ENCODE measurements at regions not wholly inside any gene's neighbourhood (a gene's known extent, or its start where the extent isn't known, plus 50 kb on each side); places are given as distances from the start of the nearest gene placed in this dataset.

DNA sequence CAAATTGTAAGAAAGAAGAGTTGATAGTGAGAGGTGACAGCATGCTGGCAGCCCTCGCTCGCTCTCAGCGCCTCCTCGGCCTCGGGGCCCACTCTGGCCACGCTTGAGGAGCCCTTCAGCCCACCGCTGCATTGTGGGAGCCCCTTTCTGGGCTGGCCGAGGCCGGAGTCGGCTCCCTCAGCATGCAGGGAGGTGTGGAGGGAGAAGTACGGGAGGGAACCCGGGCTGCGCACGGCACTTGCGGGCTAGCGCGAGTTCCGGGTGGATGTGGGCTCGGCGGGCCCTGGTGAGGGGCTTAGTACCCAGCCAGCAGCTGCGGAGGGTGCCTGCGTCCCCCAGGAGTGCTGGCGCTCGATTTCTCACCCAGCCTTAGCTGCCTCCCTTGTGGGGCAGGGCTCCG lies 539.7 kb upstream of the CCDC179 start:
- DNase-seq: peak; percentile 5
- Histone ChIP-seq H3K4me3 (no peak overlapping the region), H3K27me3 (ENCODE audit: low read depth) (no peaks in the 10 kb centered on the region), H3K36me3 (no peaks in the 10 kb centered on the region), H3K27ac (replicated peaks) (no peak overlapping the region), H3K4me1 (no peaks in the 10 kb centered on the region), H3K9me3 (replicated peaks) (peaks cover 9% of the 10 kb centered on the region)
- intact Hi-C loops (cut with micrococcal nuclease): no loop called here
- TF ChIP-seq CTCF (IDR thresholded peaks at IDR 0.05; ENCODE audit: borderline replicate concordance): no peak

DNA sequence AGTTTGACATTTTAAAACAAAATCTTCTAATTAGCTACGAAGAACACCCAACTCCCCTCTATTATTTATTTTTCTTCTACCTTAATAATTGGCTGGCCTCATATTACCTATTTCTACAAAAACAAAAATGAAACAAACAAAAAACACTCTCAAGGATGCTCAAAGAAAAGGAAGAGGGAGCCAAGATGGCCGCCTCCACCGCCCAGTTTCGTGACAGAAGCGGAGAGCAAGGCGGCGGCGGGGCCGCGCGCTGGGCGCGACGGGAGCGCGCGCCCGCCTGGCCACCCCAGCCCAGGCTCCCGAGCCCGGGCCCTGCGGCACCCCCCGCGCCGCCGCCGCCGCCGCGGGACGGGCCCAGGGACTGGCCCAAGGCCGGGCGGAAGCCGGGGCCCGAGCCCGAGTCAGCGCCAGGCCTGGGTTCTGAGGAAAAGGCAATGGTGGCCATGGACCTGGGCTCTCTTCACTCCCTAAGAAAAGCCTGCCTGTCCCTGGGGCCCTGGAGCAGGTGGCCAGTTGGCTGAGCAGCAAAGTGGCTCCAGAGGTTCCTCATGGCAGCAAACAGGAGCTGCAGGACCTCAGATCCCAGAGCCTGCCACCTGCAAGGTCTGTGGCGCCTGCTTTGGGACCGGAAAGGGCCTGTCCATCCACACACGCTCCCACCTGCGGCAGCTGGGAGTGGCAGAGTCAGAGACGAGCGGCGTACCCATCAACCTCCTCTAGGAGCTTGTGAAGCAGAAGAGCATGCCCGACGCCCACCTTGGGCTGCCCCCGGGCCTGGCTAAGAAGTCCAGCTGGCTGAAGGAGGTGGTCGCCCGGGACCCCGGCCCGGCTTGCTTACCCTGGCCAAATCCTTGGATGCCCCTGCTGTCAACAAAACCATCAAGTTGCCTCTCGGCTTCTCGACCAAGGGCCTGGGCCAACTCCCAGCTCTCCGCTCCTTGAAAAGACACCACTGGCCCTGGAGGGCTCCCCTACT lies 543.2 kb upstream of the CCDC179 start:
- Histone ChIP-seq H3K4me1 (no peaks in the 10 kb centered on the region), H3K27me3 (ENCODE audit: low read depth) (no peaks in the 10 kb centered on the region), H3K4me3 (no peak overlapping the region), H3K27ac (replicated peaks) (no peak overlapping the region), H3K9me3 (replicated peaks) (peaks cover 31% of the 10 kb centered on the region), H3K36me3 (no peaks in the 10 kb centered on the region)
- no peak for TF ChIP-seq CTCF (IDR thresholded peaks at IDR 0.05; ENCODE audit: borderline replicate concordance)
- DNase-seq: no peak
- intact Hi-C loops (cut with micrococcal nuclease): no loop called here

DNA sequence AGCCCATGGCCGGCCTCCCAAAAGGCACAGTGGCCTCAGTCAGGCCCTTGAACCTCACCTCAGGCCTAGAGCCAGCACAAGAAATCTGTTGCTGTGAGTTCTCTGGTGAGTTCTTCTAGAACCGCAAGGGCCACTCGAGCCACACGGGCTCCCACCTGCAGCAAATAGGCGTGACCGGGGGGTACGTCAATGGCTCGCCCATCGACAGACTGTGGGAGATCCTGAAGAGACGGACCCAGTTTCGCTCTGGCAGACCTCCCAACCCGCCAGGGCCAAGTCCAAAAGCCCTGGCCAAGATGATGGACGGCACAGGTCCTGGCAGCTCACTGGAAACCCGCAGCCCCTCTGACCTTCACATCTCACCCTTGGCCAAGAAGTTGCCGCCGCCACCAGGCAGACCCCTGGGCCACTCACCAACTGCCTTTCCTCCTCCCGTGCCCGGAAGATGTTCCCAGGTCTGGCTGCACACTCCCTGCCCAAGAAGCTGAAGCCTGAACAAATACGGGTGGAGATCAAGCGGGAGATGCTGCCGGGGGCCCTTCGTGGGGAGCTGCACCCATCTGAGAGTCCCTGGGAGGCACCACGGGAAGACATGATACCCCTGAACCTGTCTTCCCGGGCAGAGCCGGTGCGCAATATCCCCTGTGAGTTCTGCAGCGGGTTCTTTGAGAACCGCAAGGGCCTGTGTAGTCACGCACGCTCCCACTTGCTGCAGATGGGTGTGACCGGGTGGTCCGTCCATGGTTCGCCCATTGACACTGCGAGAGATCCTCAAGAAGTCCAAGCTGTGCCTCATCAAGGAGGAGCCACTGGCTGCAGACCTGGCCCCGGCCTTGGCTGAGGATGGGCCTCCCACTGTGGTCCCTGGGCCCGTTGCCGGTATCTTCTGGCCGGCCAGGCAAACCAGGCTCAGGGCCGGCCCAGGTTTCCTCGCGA lies 544.2 kb upstream of the CCDC179 start:
- TF ChIP-seq CTCF (IDR thresholded peaks at IDR 0.05; ENCODE audit: borderline replicate concordance): no peak
- no peak overlapping the region for H3K27ac ChIP-seq (replicated peaks)
- peak; percentile 10 for DNase-seq
- H3K27me3 ChIP-seq (ENCODE audit: low read depth): no peaks in the 10 kb centered on the region
- H3K9me3 ChIP-seq (replicated peaks): peaks cover 39% of the 10 kb centered on the region
- intact Hi-C loops (cut with micrococcal nuclease): no loop called here
- no peaks in the 10 kb centered on the region for H3K4me1 ChIP-seq
- no peak overlapping the region for H3K4me3 ChIP-seq
- H3K36me3 ChIP-seq: no peaks in the 10 kb centered on the region

DNA sequence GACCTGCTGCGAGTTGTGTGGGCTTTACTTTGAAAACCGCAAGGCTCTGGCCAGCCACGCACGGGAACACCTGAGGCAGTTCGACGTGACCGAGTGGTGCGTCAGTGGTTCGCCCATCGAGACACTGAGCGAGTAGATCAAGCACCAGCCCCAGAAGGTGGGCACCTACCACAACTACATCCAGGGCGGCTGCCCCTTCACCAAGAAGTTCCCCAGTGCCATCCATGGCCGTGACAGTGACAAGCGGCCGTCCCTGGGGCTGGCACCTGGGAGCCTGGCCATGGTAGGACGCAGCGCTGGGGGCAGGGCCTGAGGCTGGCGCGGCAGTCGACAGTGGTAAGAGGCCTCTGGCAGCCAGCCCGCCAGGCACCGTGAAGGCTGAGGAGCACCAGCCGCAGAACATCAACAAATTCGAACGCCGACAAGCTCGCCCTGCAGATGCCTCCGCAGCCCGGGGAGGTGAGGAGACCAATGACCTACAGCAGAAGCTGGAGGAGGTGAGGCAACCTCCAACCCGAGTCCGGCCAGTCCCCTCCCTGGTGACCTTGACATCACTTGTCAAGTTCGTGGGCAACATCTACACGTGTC lies 545.2 kb upstream of the CCDC179 start:
- TF ChIP-seq CTCF (IDR thresholded peaks at IDR 0.05; ENCODE audit: borderline replicate concordance): no peak
- Histone ChIP-seq H3K4me3 (no peak overlapping the region), H3K27ac (replicated peaks) (no peak overlapping the region), H3K9me3 (replicated peaks) (peaks cover 49% of the 10 kb centered on the region), H3K4me1 (no peaks in the 10 kb centered on the region), H3K36me3 (no peaks in the 10 kb centered on the region), H3K27me3 (ENCODE audit: low read depth) (no peaks in the 10 kb centered on the region)
- intact Hi-C loops (cut with micrococcal nuclease): no loop called here
- peak; percentile 7 for DNase-seq

DNA sequence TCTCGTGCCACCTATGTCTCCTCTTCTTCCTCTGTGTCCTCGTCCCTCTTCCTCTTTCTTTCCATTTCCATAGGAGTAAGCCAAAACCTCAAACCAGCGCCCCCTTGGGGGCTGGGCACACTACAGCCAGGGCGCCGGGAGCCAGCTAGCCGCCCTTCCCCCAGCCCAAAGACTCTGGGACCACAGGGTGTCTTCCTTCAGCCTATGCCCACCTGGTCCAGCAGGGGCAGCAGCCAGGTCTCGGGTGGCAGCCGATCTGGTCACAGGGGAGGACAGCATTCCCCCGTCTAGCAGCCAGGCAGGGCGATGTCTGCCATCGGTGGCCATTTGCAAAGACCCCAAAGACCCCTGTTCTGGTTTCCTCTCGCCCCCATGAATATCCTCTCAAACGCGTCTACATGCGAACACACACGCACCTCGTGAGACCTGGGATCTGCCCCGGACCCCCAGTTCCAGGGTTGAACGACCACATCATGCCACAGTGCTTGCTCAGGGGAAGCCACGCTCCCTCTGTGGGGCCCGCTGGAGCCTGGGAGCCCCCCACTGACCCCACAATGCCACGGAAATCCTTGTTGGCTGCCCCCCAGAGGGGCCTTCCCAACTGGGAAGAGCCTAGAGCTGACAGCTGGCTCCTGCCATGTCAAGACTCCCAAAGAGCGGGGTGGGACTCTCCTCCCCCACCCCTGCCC lies 546.0 kb upstream of the CCDC179 start:
- intact Hi-C loops (cut with micrococcal nuclease): no loop called here
- no peaks in the 10 kb centered on the region for H3K36me3 ChIP-seq
- H3K27me3 ChIP-seq (ENCODE audit: low read depth): no peaks in the 10 kb centered on the region
- peaks cover 57% of the 10 kb centered on the region for H3K9me3 ChIP-seq (replicated peaks)
- DNase-seq: peak; percentile 8
- H3K27ac ChIP-seq (replicated peaks): no peak overlapping the region
- no peaks in the 10 kb centered on the region for H3K4me1 ChIP-seq
- H3K4me3 ChIP-seq: no peak overlapping the region
- TF ChIP-seq CTCF (IDR thresholded peaks at IDR 0.05; ENCODE audit: borderline replicate concordance): no peak
